ENCODE measurements at regions not wholly inside any gene's neighbourhood (a gene's known extent, or its start where the extent isn't known, plus 50 kb on each side); places are given as distances from the start of the nearest gene placed in this dataset.

DNA sequence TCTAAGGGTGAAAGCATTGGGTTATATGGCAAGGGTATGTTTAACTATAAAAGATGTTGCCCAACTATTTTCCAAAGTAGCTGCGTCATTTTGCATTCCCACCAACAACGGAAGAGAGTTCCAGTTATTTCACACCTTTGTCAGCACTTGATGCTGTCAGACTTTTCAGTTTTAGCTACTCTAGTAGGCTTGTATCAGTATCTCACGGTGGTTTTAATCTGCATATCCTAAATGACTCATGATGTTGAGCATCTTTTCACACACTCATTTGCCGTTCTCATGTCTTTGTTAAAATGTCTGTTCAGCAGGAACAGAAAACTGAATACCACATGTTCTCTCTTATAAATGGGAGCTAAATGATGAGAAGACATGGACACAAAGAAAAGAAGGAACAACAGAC is 122.3 kb downstream of the RNASET2 start:
- DNase-seq: no peak
- Histone ChIP-seq H3K27ac (ENCODE audit: low read depth in 2 of 2, low read length in 2 of 2) (no peak overlapping the region), H3K27me3 (ENCODE audit: control insufficient read depth, insufficient read depth, low read length) (no peaks in the 10 kb centered on the region), H3K36me3 (ENCODE audit: control insufficient read depth in 2 of 3, insufficient read depth in 3 of 3, low read length in 3 of 3) (no peaks in the 10 kb centered on the region), H3K4me3 (ENCODE audit: low read length in 3 of 3) (no peak overlapping the region), H3K4me1 (ENCODE audit: control insufficient read depth in 2 of 3, insufficient read depth in 2 of 3, low read depth in 1 of 3, low read length in 3 of 3) (no peaks in the 10 kb centered on the region), H3K9ac (ENCODE audit: low read length in 3 of 3) (no peak overlapping the region), H3K9me3 (ENCODE audit: control insufficient read depth in 2 of 3, insufficient read depth in 1 of 3, low read length in 3 of 3) (peaks cover 0 to 3% (median 0%) of the 10 kb centered on the region in 3 donors)
- TF ChIP-seq, protein P1, sequence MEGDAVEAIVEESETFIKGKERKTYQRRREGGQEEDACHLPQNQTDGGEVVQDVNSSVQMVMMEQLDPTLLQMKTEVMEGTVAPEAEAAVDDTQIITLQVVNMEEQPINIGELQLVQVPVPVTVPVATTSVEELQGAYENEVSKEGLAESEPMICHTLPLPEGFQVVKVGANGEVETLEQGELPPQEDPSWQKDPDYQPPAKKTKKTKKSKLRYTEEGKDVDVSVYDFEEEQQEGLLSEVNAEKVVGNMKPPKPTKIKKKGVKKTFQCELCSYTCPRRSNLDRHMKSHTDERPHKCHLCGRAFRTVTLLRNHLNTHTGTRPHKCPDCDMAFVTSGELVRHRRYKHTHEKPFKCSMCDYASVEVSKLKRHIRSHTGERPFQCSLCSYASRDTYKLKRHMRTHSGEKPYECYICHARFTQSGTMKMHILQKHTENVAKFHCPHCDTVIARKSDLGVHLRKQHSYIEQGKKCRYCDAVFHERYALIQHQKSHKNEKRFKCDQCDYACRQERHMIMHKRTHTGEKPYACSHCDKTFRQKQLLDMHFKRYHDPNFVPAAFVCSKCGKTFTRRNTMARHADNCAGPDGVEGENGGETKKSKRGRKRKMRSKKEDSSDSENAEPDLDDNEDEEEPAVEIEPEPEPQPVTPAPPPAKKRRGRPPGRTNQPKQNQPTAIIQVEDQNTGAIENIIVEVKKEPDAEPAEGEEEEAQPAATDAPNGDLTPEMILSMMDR (IDR thresholded peaks at IDR 0.05; ENCODE audit: borderline replicate concordance, extremely low read depth, insufficient read depth): no peak
- intact Hi-C loops (cut with DNase I): no loop called here
- FAIRE-seq: no peak

DNA sequence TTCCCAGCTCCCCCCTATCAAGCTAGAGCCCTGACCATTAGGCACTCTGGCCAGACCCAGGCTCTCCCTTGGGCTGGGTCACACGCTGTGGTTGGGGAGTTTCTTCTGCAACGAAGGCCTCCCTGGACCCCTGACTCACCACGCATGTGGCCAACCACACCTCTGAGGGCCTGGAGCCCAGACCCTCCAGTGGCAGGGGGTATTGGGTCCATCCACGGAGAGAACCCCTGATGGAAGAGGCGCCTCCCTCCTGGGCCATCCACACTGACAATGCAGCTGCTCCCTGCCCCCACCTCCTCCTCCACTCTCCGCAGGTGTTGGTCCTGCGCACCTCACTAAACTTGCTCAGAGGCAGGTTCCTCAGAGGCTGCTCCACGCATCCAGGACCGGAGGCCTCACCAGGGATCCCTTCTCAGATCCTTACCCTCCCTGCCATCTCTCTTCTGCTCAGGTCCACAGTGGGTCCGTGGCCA is 125.4 kb downstream of the RNASET2 start:
- FAIRE-seq: no peak
- no peaks in the 10 kb centered on the region for H3K36me3 ChIP-seq (ENCODE audit: control insufficient read depth in 2 of 3, insufficient read depth in 3 of 3, low read length in 3 of 3)
- no peak overlapping the region for H3K9ac ChIP-seq (ENCODE audit: low read length in 3 of 3)
- H3K9me3 ChIP-seq (ENCODE audit: control insufficient read depth in 2 of 3, insufficient read depth in 1 of 3, low read length in 3 of 3): peaks cover 0 to 3% (median 0%) of the 10 kb centered on the region in 3 donors
- H3K4me1 ChIP-seq (ENCODE audit: control insufficient read depth in 2 of 3, insufficient read depth in 2 of 3, low read depth in 1 of 3, low read length in 3 of 3): no peaks in the 10 kb centered on the region
- no peaks in the 10 kb centered on the region for H3K27me3 ChIP-seq (ENCODE audit: control insufficient read depth, insufficient read depth, low read length)
- intact Hi-C loops (cut with DNase I): no loop called here
- H3K4me3 ChIP-seq (ENCODE audit: low read length in 3 of 3): no peak overlapping the region
- TF ChIP-seq, protein P1 (IDR thresholded peaks at IDR 0.05; ENCODE audit: borderline replicate concordance, extremely low read depth, insufficient read depth): no peak
- H3K27ac ChIP-seq (ENCODE audit: low read depth in 2 of 2, low read length in 2 of 2): no peak overlapping the region
- DNase-seq: no peak

DNA sequence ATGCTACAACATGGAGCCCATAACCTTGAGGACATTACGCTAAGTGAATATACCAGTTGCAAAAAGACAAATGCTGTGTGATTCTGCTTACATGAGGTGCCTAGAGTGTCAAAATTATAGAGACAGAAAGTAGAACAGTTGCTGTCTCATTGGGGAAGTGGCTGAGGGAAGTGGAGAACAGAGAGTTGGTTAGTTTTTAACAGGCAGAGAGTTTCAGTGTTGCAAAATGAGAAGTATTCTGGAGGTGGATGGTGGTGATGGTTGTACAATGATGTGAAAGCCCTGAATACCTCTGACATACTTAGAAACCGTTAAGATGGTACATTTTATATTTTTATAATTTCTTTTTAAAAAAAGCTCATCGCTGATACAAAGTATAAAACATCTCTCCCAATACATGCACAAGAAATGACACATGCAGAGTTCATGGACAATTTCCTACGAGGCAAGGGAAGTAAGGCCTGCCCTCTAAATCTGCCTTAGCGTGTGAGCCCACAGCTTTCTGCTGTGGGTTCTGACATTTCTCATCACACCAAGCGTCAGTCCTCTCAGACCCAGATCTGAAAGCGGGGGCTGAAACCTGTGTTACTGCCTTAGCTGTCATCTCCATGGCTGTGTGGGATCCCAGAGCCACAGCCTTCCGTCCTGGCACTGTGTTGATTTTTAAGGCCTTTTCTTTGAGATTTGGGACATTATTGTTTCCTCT is 126.0 kb downstream of the RNASET2 start:
- FAIRE-seq (no peak), DNase-seq (no peak)
- no peaks in the 10 kb centered on the region for H3K27me3 ChIP-seq (ENCODE audit: control insufficient read depth, insufficient read depth, low read length)
- no peaks in the 10 kb centered on the region for H3K4me1 ChIP-seq (ENCODE audit: control insufficient read depth in 2 of 3, insufficient read depth in 2 of 3, low read depth in 1 of 3, low read length in 3 of 3)
- TF ChIP-seq, protein P1 (IDR thresholded peaks at IDR 0.05; ENCODE audit: borderline replicate concordance, extremely low read depth, insufficient read depth): no peak
- intact Hi-C loops (cut with DNase I): no loop called here
- no peaks in the 10 kb centered on the region for H3K36me3 ChIP-seq (ENCODE audit: control insufficient read depth in 2 of 3, insufficient read depth in 3 of 3, low read length in 3 of 3)
- H3K27ac ChIP-seq (ENCODE audit: low read depth in 2 of 2, low read length in 2 of 2): no peak overlapping the region
- no peak overlapping the region for H3K4me3 ChIP-seq (ENCODE audit: low read length in 3 of 3)
- H3K9ac ChIP-seq (ENCODE audit: low read length in 3 of 3): no peak overlapping the region
- peaks cover 0 to 3% (median 0%) of the 10 kb centered on the region in 3 donors for H3K9me3 ChIP-seq (ENCODE audit: control insufficient read depth in 2 of 3, insufficient read depth in 1 of 3, low read length in 3 of 3)

Data from kidney (tissue), 13 donors.